GM12878 (cell line): ENCODE measurements at regions not wholly inside any gene's neighbourhood (a gene's known extent, or its start where the extent isn't known, plus 50 kb on each side); places are given as distances from the start of the nearest gene placed in this dataset.

Experiments
- ATAC-seq: fragments of 200-7000 bp; cut with Tn5 transposase; 3 replicates; pipeline ENCODE4 v1.9.1; 2020; ENCODE audit warnings: mild to moderate bottlenecking, moderate library complexity
- BruUV-seq: library from RNA; stranded (reverse); fragments of 400-500 nt; replicated peaks from 2 replicates; lab custom pipeline; 2021; lab: Mats Ljungman, UMichigan
- CTCF ChIA-PET: fragments of 300-600 bp; sonication (Branson Sonifier 250); formaldehyde crosslinking; extraction: SDS; loops from one replicate; lab custom pipeline; 2021; ENCODE audit warnings: inconsistent platforms; lab: Yijun Ruan, JAX
- POLR2A ChIA-PET: fragments of 350-600 bp; formaldehyde crosslinking; extraction: SDS; loops from one replicate; lab custom pipeline; 2021; ENCODE audit warnings: inconsistent platforms; lab: Charles Lee
- RAD21 ChIA-PET: fragments of 300-600 bp; sonication (Branson Sonifier 250); formaldehyde crosslinking; loops from one replicate; lab custom pipeline; 2023; ENCODE audit warnings: antibody characterized with exemption; ENCODE audit not compliant: unreplicated experiment; lab: Charles Lee
- SMC1A ChIA-PET: fragments of 300-600 bp; sonication (Branson Sonifier 250); formaldehyde crosslinking; loops from one replicate; lab custom pipeline; 2023; ENCODE audit not compliant: unreplicated experiment, uncharacterized antibody; lab: Charles Lee
- DNase-seq: peaks from one replicate; pipeline ENCODE4 v3.0.0-alpha.2; 2011; ENCODE audit warnings: low read depth, low spot score
- FAIRE-seq: peaks from 3 replicates; lab custom pipeline; 2011; peaks lifted over from hg19 to GRCh38; lab: Jason Lieb, UNC
- H2AFZ ChIP-seq: 2 replicates; pipeline ENCODE4 v1.6.0; 2011; ENCODE audit warnings: low read depth, low read length, control low read depth; ENCODE audit not compliant: control insufficient read depth
- H3K27ac ChIP-seq: 2 replicates; pipeline ENCODE4 v1.5.1; 2011; ENCODE audit warnings: control low read depth; ENCODE audit not compliant: control insufficient read depth, insufficient read depth
- H3K27me3 ChIP-seq, 2 experiments: replicated peaks in 1 of 2; 2 replicates each; pipeline versions ENCODE4 v1.6.0 to v1.6.1; 2011; ENCODE audit warnings: low read length in 1 of 2; ENCODE audit not compliant: control insufficient read depth in 2 of 2, insufficient read depth in 2 of 2
- H3K36me3 ChIP-seq, 2 experiments: 2 replicates each; pipeline ENCODE4 v1.5.1; 2011; ENCODE audit warnings: low read length in 1 of 2; ENCODE audit not compliant: control insufficient read depth in 2 of 2, insufficient read depth in 2 of 2
- H3K4me1 ChIP-seq: 2 replicates; pipeline ENCODE4 v1.6.1; 2011; ENCODE audit warnings: mild to moderate bottlenecking, low read length, moderate library complexity, mixed read lengths; ENCODE audit not compliant: control insufficient read depth, insufficient read depth
- H3K4me2 ChIP-seq: 2 replicates; pipeline ENCODE4 v1.6.0; 2011; ENCODE audit warnings: control low read depth; ENCODE audit not compliant: control insufficient read depth, insufficient read depth
- H3K4me3 ChIP-seq: fragments of 200-600 bp; sonication (generic); 2 replicates; pipeline ENCODE4 v1.5.1; 2016
- H3K79me2 ChIP-seq: 2 replicates; pipeline ENCODE4 v1.6.0; 2011; ENCODE audit warnings: low read length; ENCODE audit not compliant: control insufficient read depth, insufficient read depth
- H3K9ac ChIP-seq: 2 replicates; pipeline ENCODE4 v1.8.0; 2011; ENCODE audit warnings: low read length, control low read depth, mixed read lengths; ENCODE audit not compliant: control insufficient read depth, insufficient read depth
- H3K9me3 ChIP-seq: replicated peaks from 3 replicates; pipeline ENCODE4 v1.5.1; 2011; ENCODE audit warnings: mild to moderate bottlenecking, low read length; ENCODE audit not compliant: control insufficient read depth, insufficient read depth
- H4K20me1 ChIP-seq: 2 replicates; pipeline ENCODE4 v1.6.0; 2011; ENCODE audit not compliant: control insufficient read depth, insufficient read depth
- DPF2 ChIP-seq: fragments of 450-650 bp; IDR thresholded peaks from 2 replicates; pipeline ENCODE4 v1.6.1; 2017; ENCODE audit warnings: mild to moderate bottlenecking
- NFYB ChIP-seq: IDR thresholded peaks from 2 replicates; pipeline ENCODE4 v1.6.1; 2011; ENCODE audit warnings: low read depth, mild to moderate bottlenecking, low read length, improper control_type of control experiment, moderate library complexity; ENCODE audit not compliant: insufficient read depth
- POLR2AphosphoS5 ChIP-seq: IDR thresholded peaks from 2 replicates; pipeline ENCODE4 v1.6.1; 2011; ENCODE audit warnings: mild to moderate bottlenecking, low read length, inconsistent platforms
- RBBP5 ChIP-seq: fragments of 200-600 bp; sonication (generic); conservative IDR thresholded peaks from 2 replicates; pipeline ENCODE4 v1.6.1; 2016
- SMARCA5 ChIP-seq: fragments of 450-650 bp; IDR thresholded peaks from 2 replicates; pipeline ENCODE4 v1.6.1; 2017; ENCODE audit warnings: mild to moderate bottlenecking
- SMC3 ChIP-seq: IDR thresholded peaks from 2 replicates; pipeline ENCODE4 v1.6.1; 2011; ENCODE audit warnings: low read length, improper control_type of control experiment, borderline replicate concordance
- SREBF1 ChIP-seq: IDR thresholded peaks from 2 replicates; pipeline ENCODE4 v1.6.1; 2012; ENCODE audit warnings: mild to moderate bottlenecking, low read length
- STAT1 ChIP-seq: fragments of 450-650 bp; conservative IDR thresholded peaks from 2 replicates; pipeline ENCODE4 v1.6.1; 2014; ENCODE audit warnings: antibody characterized with exemption, mild to moderate bottlenecking
- YBX1 ChIP-seq: fragments of 450-650 bp; IDR thresholded peaks from 2 replicates; pipeline ENCODE4 v1.6.1; 2016; ENCODE audit warnings: antibody characterized with exemption
- WGBS: methylation state at CpG from one replicate; pipeline ENCODE4 v1.1.6; 2016; ENCODE audit warnings: low lambda C conversion rate; ENCODE audit not compliant: insufficient replicate concordance, insufficient coverage; ENCODE audit errors: missing lambda C conversion rate; 5-methylcytosine and 5-hydroxymethylcytosine counted together
- in situ Hi-C: fragments of 300-500 bp; cut with MboI; formaldehyde crosslinking; loops from 9 replicates; pipeline ENCODE4 v1.14.3; 2018; ENCODE audit warnings: mixed read lengths
- intact Hi-C: fragments of 100-400 bp; cut with micrococcal nuclease; formaldehyde crosslinking; loops from one replicate; pipeline ENCODE4 v1.14.2; 2022; ENCODE audit not compliant: unreplicated experiment
- TF ChIP-seq, protein P1 (sequence below): fragments of 450-650 bp; formaldehyde crosslinking; IDR thresholded peaks from 2 replicates; pipeline ENCODE4 v1.4.0; 2020; ENCODE audit warnings: mild to moderate bottlenecking, moderate library complexity
- TF ChIP-seq, protein P2 (sequence below): IDR thresholded peaks from 2 replicates; pipeline ENCODE4 v1.6.1; 2012; ENCODE audit warnings: low read depth, low read length, improper control_type of control experiment
- TF ChIP-seq, protein P3 (sequence below): fragments of 450-650 bp; IDR thresholded peaks from 2 replicates; pipeline ENCODE4 v1.6.1; 2017; ENCODE audit warnings: low read depth, mild to moderate bottlenecking, moderate library complexity
- TF ChIP-seq, protein P4 (sequence below): fragments of 150-350 bp; IDR thresholded peaks from 2 replicates; pipeline ENCODE4 v1.6.1; 2014; ENCODE audit warnings: mild to moderate bottlenecking, low read depth, low read length
- TF ChIP-seq, protein P5 (sequence below): IDR thresholded peaks from 2 replicates; pipeline ENCODE4 v1.6.1; 2011; ENCODE audit warnings: borderline replicate concordance, low read depth, mild to moderate bottlenecking, moderate library complexity, low read length; ENCODE audit not compliant: insufficient read depth, poor library complexity, severe bottlenecking

DNA sequence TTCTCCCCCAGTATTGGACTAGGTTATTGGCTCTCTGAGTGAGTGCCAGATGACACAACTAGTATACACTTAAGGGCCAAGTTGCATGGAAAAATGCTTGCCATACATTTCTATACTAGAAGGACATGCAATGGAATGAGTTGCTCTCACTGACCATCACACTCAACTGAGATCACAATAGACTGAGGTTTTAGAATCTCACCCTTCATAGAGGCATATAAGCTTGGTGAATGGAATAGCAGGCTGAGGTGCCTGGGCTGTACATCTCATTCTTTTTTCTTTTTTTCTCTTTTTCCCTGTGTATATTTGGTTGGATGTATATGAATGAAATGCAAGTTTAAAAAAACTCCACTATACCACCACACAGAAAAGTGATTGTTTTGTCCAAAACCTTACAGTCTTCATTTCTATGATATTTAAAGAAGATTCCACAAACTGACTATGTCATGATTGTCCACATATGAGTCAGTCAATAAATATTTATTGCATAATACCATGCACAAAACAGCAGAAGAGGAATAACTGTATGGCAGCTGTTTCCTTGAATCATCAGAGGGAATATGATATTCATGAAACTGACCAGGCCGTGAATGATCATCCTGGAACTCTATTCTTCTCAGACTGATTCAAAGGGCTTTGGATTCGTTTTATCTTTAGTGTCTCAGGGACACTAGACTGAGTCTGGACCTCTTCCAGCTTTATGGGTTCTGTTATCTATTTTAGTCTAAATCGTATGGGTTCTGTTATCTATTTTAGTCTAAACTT lies 122.6 kb upstream of the STK17B start:
- 43% methylated on average over 3 of the region's 3 CpGs for WGBS
- ChIA-PET POLR2A (no interaction called here), RAD21 (interaction anchor here (0.8 to 2.4 kb wide), 3 partner anchors 17 to 215 kb away, joined by 3 to 15 read pairs (median 6); no protein-coding TSS in a partner anchor), SMC1A (interaction anchor here (1.0 to 6.0 kb wide), 8 partner anchors 8 to 216 kb away, joined by 3 to 52 read pairs (median 5); no protein-coding TSS in a partner anchor), CTCF (interaction anchor here (1.2 to 4.5 kb wide), 6 partner anchors 43 to 216 kb away, joined by 3 to 30 read pairs (median 10); no protein-coding TSS in a partner anchor)
- Histone ChIP-seq H3K27ac (no peak overlapping the region), H3K4me2 (no peak overlapping the region), H3K9ac (no peak overlapping the region), H3K4me3 (no peak overlapping the region), H3K36me3 (peaks cover 0 to 15% of the 10 kb centered on the region in 2 experiments; a peak in 3 of 4 replicates), H3K9me3 (no peaks in the 10 kb centered on the region; the same call in 2 of the 3 replicates), H3K27me3 (no peaks in the 10 kb centered on the region), H3K4me1 (peaks cover 16% of the 10 kb centered on the region), H4K20me1 (no peaks in the 10 kb centered on the region), H2AFZ (no peak overlapping the region), H3K79me2 (no peaks in the 10 kb centered on the region)
- intact Hi-C loops = loop anchor here (10.0 kb wide), 1 partner anchor 461 kb away; no protein-coding TSS in a partner anchor
- in situ Hi-C loops = no loop called here
- DNase-seq (no peak), ATAC-seq (no peak), FAIRE-seq (no peak)
- no TSS peak for BruUV-seq
- TF ChIP-seq, protein P1, sequence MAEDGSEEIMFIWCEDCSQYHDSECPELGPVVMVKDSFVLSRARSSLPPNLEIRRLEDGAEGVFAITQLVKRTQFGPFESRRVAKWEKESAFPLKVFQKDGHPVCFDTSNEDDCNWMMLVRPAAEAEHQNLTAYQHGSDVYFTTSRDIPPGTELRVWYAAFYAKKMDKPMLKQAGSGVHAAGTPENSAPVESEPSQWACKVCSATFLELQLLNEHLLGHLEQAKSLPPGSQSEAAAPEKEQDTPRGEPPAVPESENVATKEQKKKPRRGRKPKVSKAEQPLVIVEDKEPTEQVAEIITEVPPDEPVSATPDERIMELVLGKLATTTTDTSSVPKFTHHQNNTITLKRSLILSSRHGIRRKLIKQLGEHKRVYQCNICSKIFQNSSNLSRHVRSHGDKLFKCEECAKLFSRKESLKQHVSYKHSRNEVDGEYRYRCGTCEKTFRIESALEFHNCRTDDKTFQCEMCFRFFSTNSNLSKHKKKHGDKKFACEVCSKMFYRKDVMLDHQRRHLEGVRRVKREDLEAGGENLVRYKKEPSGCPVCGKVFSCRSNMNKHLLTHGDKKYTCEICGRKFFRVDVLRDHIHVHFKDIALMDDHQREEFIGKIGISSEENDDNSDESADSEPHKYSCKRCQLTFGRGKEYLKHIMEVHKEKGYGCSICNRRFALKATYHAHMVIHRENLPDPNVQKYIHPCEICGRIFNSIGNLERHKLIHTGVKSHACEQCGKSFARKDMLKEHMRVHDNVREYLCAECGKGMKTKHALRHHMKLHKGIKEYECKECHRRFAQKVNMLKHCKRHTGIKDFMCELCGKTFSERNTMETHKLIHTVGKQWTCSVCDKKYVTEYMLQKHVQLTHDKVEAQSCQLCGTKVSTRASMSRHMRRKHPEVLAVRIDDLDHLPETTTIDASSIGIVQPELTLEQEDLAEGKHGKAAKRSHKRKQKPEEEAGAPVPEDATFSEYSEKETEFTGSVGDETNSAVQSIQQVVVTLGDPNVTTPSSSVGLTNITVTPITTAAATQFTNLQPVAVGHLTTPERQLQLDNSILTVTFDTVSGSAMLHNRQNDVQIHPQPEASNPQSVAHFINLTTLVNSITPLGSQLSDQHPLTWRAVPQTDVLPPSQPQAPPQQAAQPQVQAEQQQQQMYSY (CRISPR knock-in tag) = no peak
- TF ChIP-seq, protein P2, sequence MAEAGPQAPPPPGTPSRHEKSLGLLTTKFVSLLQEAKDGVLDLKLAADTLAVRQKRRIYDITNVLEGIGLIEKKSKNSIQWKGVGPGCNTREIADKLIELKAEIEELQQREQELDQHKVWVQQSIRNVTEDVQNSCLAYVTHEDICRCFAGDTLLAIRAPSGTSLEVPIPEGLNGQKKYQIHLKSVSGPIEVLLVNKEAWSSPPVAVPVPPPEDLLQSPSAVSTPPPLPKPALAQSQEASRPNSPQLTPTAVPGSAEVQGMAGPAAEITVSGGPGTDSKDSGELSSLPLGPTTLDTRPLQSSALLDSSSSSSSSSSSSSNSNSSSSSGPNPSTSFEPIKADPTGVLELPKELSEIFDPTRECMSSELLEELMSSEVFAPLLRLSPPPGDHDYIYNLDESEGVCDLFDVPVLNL = no peak
- TF ChIP-seq RBBP5 (no peak), NFYB (no peak), STAT1 (no peak), YBX1 (no peak), SMARCA5 (no peak), SREBF1 (no peak), SMC3 (no peak), POLR2AphosphoS5 (no peak), DPF2 (no peak)
- TF ChIP-seq, protein P3, sequence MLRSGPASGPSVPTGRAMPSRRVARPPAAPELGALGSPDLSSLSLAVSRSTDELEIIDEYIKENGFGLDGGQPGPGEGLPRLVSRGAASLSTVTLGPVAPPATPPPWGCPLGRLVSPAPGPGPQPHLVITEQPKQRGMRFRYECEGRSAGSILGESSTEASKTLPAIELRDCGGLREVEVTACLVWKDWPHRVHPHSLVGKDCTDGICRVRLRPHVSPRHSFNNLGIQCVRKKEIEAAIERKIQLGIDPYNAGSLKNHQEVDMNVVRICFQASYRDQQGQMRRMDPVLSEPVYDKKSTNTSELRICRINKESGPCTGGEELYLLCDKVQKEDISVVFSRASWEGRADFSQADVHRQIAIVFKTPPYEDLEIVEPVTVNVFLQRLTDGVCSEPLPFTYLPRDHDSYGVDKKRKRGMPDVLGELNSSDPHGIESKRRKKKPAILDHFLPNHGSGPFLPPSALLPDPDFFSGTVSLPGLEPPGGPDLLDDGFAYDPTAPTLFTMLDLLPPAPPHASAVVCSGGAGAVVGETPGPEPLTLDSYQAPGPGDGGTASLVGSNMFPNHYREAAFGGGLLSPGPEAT = no peak
- TF ChIP-seq, protein P4, sequence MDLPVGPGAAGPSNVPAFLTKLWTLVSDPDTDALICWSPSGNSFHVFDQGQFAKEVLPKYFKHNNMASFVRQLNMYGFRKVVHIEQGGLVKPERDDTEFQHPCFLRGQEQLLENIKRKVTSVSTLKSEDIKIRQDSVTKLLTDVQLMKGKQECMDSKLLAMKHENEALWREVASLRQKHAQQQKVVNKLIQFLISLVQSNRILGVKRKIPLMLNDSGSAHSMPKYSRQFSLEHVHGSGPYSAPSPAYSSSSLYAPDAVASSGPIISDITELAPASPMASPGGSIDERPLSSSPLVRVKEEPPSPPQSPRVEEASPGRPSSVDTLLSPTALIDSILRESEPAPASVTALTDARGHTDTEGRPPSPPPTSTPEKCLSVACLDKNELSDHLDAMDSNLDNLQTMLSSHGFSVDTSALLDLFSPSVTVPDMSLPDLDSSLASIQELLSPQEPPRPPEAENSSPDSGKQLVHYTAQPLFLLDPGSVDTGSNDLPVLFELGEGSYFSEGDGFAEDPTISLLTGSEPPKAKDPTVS = no peak
- TF ChIP-seq, protein P5, sequence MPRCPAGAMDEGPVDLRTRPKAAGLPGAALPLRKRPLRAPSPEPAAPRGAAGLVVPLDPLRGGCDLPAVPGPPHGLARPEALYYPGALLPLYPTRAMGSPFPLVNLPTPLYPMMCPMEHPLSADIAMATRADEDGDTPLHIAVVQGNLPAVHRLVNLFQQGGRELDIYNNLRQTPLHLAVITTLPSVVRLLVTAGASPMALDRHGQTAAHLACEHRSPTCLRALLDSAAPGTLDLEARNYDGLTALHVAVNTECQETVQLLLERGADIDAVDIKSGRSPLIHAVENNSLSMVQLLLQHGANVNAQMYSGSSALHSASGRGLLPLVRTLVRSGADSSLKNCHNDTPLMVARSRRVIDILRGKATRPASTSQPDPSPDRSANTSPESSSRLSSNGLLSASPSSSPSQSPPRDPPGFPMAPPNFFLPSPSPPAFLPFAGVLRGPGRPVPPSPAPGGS = no peak
